ENCODE measurements at regions not wholly inside any gene's neighbourhood (a gene's known extent, or its start where the extent isn't known, plus 50 kb on each side); places are given as distances from the start of the nearest gene placed in this dataset.

- intact Hi-C loops (cut with micrococcal nuclease), result no loop called here
- H3K4me3 ChIP-seq (ENCODE audit: control extremely low read depth in 1 of 5, extremely low read depth in 1 of 5, insufficient read depth in 1 of 5, low read depth in 2 of 5, low read length in 4 of 5), result no peak overlapping the region
- DNase-seq (no peak), ATAC-seq (ENCODE audit: low read depth) (no peak)
- no peak overlapping the region for H2AFZ ChIP-seq (ENCODE audit: insufficient read depth, low read depth, low read length, poor library complexity, severe bottlenecking)
- no peaks in the 10 kb centered on the region for H4K20me1 ChIP-seq (ENCODE audit: control insufficient read depth, insufficient read depth, low read length, poor library complexity, severe bottlenecking)
- H3K27me3 ChIP-seq (replicated peaks in 1 of 4; ENCODE audit: control extremely low read depth in 1 of 4, control insufficient read depth in 3 of 4, insufficient read depth in 4 of 4, low read length in 3 of 4), result no peaks in the 10 kb centered on the region
- TF ChIP-seq CTCF (IDR thresholded peaks at IDR 0.05) (no peak), EZH2 (IDR thresholded peaks at IDR 0.05; ENCODE audit: borderline replicate concordance, insufficient read depth, low read depth, low read length, poor library complexity, severe bottlenecking) (no peak)
- H3K79me2 ChIP-seq (ENCODE audit: control insufficient read depth, insufficient read depth, low read length), result no peaks in the 10 kb centered on the region
- ChIA-PET CTCF (interaction anchor here (0.6 to 1.7 kb wide), 3 partner anchors 26 to 374 kb away, joined by 3 to 4 read pairs (median 3); no protein-coding TSS in a partner anchor), POLR2A (no interaction called here)
- no peak overlapping the region for H3K4me3 Mint-ChIP-seq
- H3K4me1 Mint-ChIP-seq, result no peaks in the 10 kb centered on the region
- H3K4me1 ChIP-seq (ENCODE audit: control insufficient read depth in 2 of 2, insufficient read depth in 2 of 2, low read length in 2 of 2), result no peaks in the 10 kb centered on the region
- no peaks in the 10 kb centered on the region for H3K27me3 Mint-ChIP-seq
- H3K9ac ChIP-seq (ENCODE audit: low read length), result no peak overlapping the region
- H3K9me3 Mint-ChIP-seq (ENCODE audit: insufficient read depth), result no peaks in the 10 kb centered on the region
- WGBS (ENCODE audit: insufficient coverage), result 100% methylated on average over 4 of the region's 7 CpGs
- no peak overlapping the region for H3K27ac Mint-ChIP-seq
- no peaks in the 10 kb centered on the region for H3K9me3 ChIP-seq (ENCODE audit: control extremely low read depth in 1 of 3, control insufficient read depth in 2 of 3, insufficient read depth in 1 of 3, low read length in 2 of 3)
- H3K4me2 ChIP-seq (replicated peaks; ENCODE audit: low read depth, low read length, poor library complexity, severe bottlenecking), result no peak overlapping the region
- H3K27ac ChIP-seq (ENCODE audit: low read length in 2 of 2), result no peak overlapping the region
- H3K36me3 ChIP-seq (replicated peaks in 1 of 2; ENCODE audit: control extremely low read depth in 1 of 2, control insufficient read depth in 1 of 2, extremely low read depth in 1 of 2, insufficient read depth in 2 of 2, low read length in 1 of 2), result no peaks in the 10 kb centered on the region
Measured at GRCh38 chr6:166814390-166814789, 142.0 kb downstream of the RNASET2 start.

DNA sequence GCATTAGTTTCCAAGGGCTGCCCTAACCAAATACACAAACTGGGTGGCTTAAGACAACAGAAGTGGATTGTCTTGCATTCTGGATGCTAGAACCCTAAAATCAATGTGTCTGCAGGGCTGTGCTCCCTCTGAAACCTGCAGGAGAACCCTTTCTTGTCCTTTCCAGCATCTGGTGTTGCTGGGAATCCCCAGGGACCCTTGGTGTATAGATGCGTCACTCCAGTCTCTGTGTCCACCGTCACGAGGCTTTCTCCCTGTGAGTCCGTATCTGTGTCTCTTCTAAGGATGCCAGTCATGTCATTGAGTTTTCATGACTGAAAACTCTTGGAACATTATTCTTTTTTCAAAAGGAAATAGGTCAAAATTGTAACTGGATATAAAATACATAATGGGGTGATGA is 142.9 kb downstream of the RNASET2 start:
- TF ChIP-seq CTCF (IDR thresholded peaks at IDR 0.05) (no peak), EZH2 (IDR thresholded peaks at IDR 0.05; ENCODE audit: borderline replicate concordance, insufficient read depth, low read depth, low read length, poor library complexity, severe bottlenecking) (no peak)
- H3K9me3 Mint-ChIP-seq (ENCODE audit: insufficient read depth), result no peaks in the 10 kb centered on the region
- no peaks in the 10 kb centered on the region for H4K20me1 ChIP-seq (ENCODE audit: control insufficient read depth, insufficient read depth, low read length, poor library complexity, severe bottlenecking)
- ATAC-seq (ENCODE audit: low read depth) (no peak), DNase-seq (no peak)
- intact Hi-C loops (cut with micrococcal nuclease), result no loop called here
- no peaks in the 10 kb centered on the region for H3K36me3 ChIP-seq (replicated peaks in 1 of 2; ENCODE audit: control extremely low read depth in 1 of 2, control insufficient read depth in 1 of 2, extremely low read depth in 1 of 2, insufficient read depth in 2 of 2, low read length in 1 of 2)
- H3K4me1 Mint-ChIP-seq, result no peaks in the 10 kb centered on the region
- no peak overlapping the region for H2AFZ ChIP-seq (ENCODE audit: insufficient read depth, low read depth, low read length, poor library complexity, severe bottlenecking)
- CTCF ChIA-PET, result no interaction called here
- no peaks in the 10 kb centered on the region for H3K27me3 Mint-ChIP-seq
- WGBS (ENCODE audit: insufficient coverage), result 90% methylated on average over 3 of the region's 4 CpGs
- POLR2A ChIA-PET, result no interaction called here
- no peaks in the 10 kb centered on the region for H3K27me3 ChIP-seq (replicated peaks in 1 of 4; ENCODE audit: control extremely low read depth in 1 of 4, control insufficient read depth in 3 of 4, insufficient read depth in 4 of 4, low read length in 3 of 4)
- H3K4me3 Mint-ChIP-seq, result no peak overlapping the region
- no peak overlapping the region for H3K4me2 ChIP-seq (replicated peaks; ENCODE audit: low read depth, low read length, poor library complexity, severe bottlenecking)
- H3K9ac ChIP-seq (ENCODE audit: low read length), result no peak overlapping the region
- H3K4me1 ChIP-seq (ENCODE audit: control insufficient read depth in 2 of 2, insufficient read depth in 2 of 2, low read length in 2 of 2), result no peaks in the 10 kb centered on the region
- H3K9me3 ChIP-seq (ENCODE audit: control extremely low read depth in 1 of 3, control insufficient read depth in 2 of 3, insufficient read depth in 1 of 3, low read length in 2 of 3), result no peaks in the 10 kb centered on the region
- no peaks in the 10 kb centered on the region for H3K79me2 ChIP-seq (ENCODE audit: control insufficient read depth, insufficient read depth, low read length)
- H3K27ac Mint-ChIP-seq, result no peak overlapping the region
- H3K27ac ChIP-seq (ENCODE audit: low read length in 2 of 2), result no peak overlapping the region
- no peak overlapping the region for H3K4me3 ChIP-seq (ENCODE audit: control extremely low read depth in 1 of 5, extremely low read depth in 1 of 5, insufficient read depth in 1 of 5, low read depth in 2 of 5, low read length in 4 of 5)

Data from B cell (primary cell).